Liver (tissue), 3 donors: ENCODE measurements at regions not wholly inside any gene's neighbourhood (a gene's known extent, or its start where the extent isn't known, plus 50 kb on each side); places are given as distances from the start of the nearest gene placed in this dataset.
A peak's percentile ranks its signal among the peaks of the same experiment; 100 is the strongest.

Experiments used
- CTCF ChIP-seq: fragments of 150-350 bp; IDR thresholded peaks from 2 replicates; pipeline ENCODE4 v1.5.1; 2017; ENCODE audit warnings: improper control_type of control experiment, low read depth, low read length; ENCODE audit not compliant: missing input control
- RAD21 ChIP-seq, 2 donors: IDR thresholded peaks; 2 replicates each; pipeline ENCODE4 v1.6.1; 2016; ENCODE audit warnings: antibody characterized with exemption in 2 of 2, mild to moderate bottlenecking in 2 of 2
- TF ChIP-seq, protein P1 (sequence below): IDR thresholded peaks from 2 replicates; pipeline ENCODE4 v1.6.1; 2016; ENCODE audit warnings: antibody characterized with exemption
- donor health status: healthy.
- donor health status: healthy.

- TF ChIP-seq RAD21 (IDR thresholded peaks at IDR 0.05) (peak; percentile 66 to 78), CTCF (peak; percentile 72)
- TF ChIP-seq, protein P1, sequence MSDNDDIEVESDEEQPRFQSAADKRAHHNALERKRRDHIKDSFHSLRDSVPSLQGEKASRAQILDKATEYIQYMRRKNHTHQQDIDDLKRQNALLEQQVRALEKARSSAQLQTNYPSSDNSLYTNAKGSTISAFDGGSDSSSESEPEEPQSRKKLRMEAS: no peak
Measured at GRCh38 chr1:50332941-50333594, 90.2 kb downstream of the DMRTA2 start.
